Neural cell (in vitro differentiated cells): ENCODE measurements at regions not wholly inside any gene's neighbourhood (a gene's known extent, or its start where the extent isn't known, plus 50 kb on each side); places are given as distances from the start of the nearest gene placed in this dataset.

ENCODE experiments used
- CTCF ChIP-seq: fragments of 450-650 bp; IDR thresholded peaks from 2 replicates; pipeline ENCODE4 v1.5.1; 2014; ENCODE audit warnings: antibody characterized with exemption, mild to moderate bottlenecking, moderate library complexity; ENCODE audit not compliant: poor library complexity, severe bottlenecking
- EZH2 ChIP-seq: fragments of 200-600, 300-800 bp; shearing (Covaris generic), sonication (generic); IDR thresholded peaks from 2 replicates; pipeline ENCODE4 v1.6.1; 2014; ENCODE audit warnings: antibody characterized with exemption, low read length, borderline replicate concordance, mild to moderate bottlenecking; ENCODE audit not compliant: insufficient read depth, poor library complexity, severe bottlenecking
- POLR2AphosphoS5 ChIP-seq: IDR thresholded peaks from 2 replicates; pipeline ENCODE4 v1.6.1; 2012
- RAD21 ChIP-seq: fragments of 450-650 bp; conservative IDR thresholded peaks from 2 replicates; pipeline ENCODE4 v1.6.1; 2014; ENCODE audit warnings: antibody characterized with exemption, mild to moderate bottlenecking, moderate library complexity

DNA sequence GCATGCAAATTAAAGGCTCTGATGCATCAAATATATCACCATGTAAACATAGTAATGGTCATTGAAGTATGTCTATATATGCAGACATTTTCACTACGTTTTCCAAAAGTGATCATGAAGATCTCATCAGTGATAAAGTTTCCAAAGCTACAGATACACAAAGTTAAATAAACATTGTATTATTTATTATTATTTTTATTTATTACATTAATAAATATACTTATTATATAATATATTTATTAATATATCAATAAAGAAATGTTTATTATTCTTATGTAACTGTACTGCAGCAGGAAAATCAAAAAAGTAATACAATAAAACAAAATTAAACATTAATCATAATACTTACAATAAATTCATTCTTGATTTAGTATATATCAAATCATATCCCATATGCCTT, 791.2 kb downstream of the GBE1 start:
- TF ChIP-seq CTCF (no peak), EZH2 (no peak), POLR2AphosphoS5 (no peak), RAD21 (no peak)
